ENCODE measurements at regions not wholly inside any gene's neighbourhood (a gene's known extent, or its start where the extent isn't known, plus 50 kb on each side); places are given as distances from the start of the nearest gene placed in this dataset.

- TF ChIP-seq CTCF (IDR thresholded peaks at IDR 0.05), result no peak
- Mint-ChIP-seq H3K36me3 (ENCODE audit: low read depth) (no peaks in the 10 kb centered on the region), H3K9me3 (peaks cover 2% of the 10 kb centered on the region), H3K4me1 (no peaks in the 10 kb centered on the region), H3K4me3 (no peak overlapping the region), H3K27ac (no peak overlapping the region), H3K27me3 (no peaks in the 10 kb centered on the region)
- intact Hi-C loops (cut with micrococcal nuclease), result no loop called here
- ChIA-PET CTCF (no interaction called here), POLR2A (no interaction called here)
- ATAC-seq (ENCODE audit: low read depth) (no peak), DNase-seq (no peak)
Observed at GRCh38 chr4:45776146-45776545, 347.7 kb downstream of the GABRG1 start.

- no peak for TF ChIP-seq CTCF (IDR thresholded peaks at IDR 0.05)
Observed at GRCh38 chr4:45770958-45771357, 352.9 kb downstream of the GABRG1 start.

GRCh38 chr4:45765521-45765920, 358.3 kb downstream of the GABRG1 start:
- ChIA-PET CTCF (no interaction called here), POLR2A (no interaction called here)
- intact Hi-C loops (cut with micrococcal nuclease), result no loop called here
- Mint-ChIP-seq H3K27ac (no peak overlapping the region), H3K4me3 (no peak overlapping the region), H3K36me3 (ENCODE audit: low read depth) (no peaks in the 10 kb centered on the region), H3K9me3 (peaks cover 3% of the 10 kb centered on the region), H3K27me3 (no peaks in the 10 kb centered on the region), H3K4me1 (no peaks in the 10 kb centered on the region)
- TF ChIP-seq CTCF (IDR thresholded peaks at IDR 0.05), result no peak
- ATAC-seq (ENCODE audit: low read depth) (no peak), DNase-seq (no peak)

More at GRCh38 chr4:45770958-45771357, 352.9 kb downstream of the GABRG1 start:
- no peaks in the 10 kb centered on the region for H3K4me1 Mint-ChIP-seq
- DNase-seq (no peak), ATAC-seq (ENCODE audit: low read depth) (no peak)
- intact Hi-C loops (cut with micrococcal nuclease), result no loop called here
- no peak overlapping the region for H3K27ac Mint-ChIP-seq
- POLR2A ChIA-PET, result no interaction called here
- H3K36me3 Mint-ChIP-seq (ENCODE audit: low read depth), result no peaks in the 10 kb centered on the region
- no peaks in the 10 kb centered on the region for H3K9me3 Mint-ChIP-seq
- no peak overlapping the region for H3K4me3 Mint-ChIP-seq
- CTCF ChIA-PET, result no interaction called here
- no peaks in the 10 kb centered on the region for H3K27me3 Mint-ChIP-seq

- ChIA-PET CTCF (no interaction called here), POLR2A (no interaction called here)
- no peaks in the 10 kb centered on the region for H3K27me3 Mint-ChIP-seq
- no peak overlapping the region for H3K4me3 Mint-ChIP-seq
- no peak for ATAC-seq (ENCODE audit: low read depth)
- no peak overlapping the region for H3K27ac Mint-ChIP-seq
- no peak for TF ChIP-seq CTCF (IDR thresholded peaks at IDR 0.05)
- no peaks in the 10 kb centered on the region for H3K36me3 Mint-ChIP-seq (ENCODE audit: low read depth)
- no peaks in the 10 kb centered on the region for H3K9me3 Mint-ChIP-seq
- H3K4me1 Mint-ChIP-seq, result no peaks in the 10 kb centered on the region
- intact Hi-C loops (cut with micrococcal nuclease), result no loop called here
- DNase-seq, result no peak
Observed at GRCh38 chr4:45751877-45752530, 371.9 kb downstream of the GABRG1 start.

- H3K4me1 Mint-ChIP-seq, result no peaks in the 10 kb centered on the region
- intact Hi-C loops (cut with micrococcal nuclease), result no loop called here
- ChIA-PET POLR2A (no interaction called here), CTCF (no interaction called here)
- H3K4me3 Mint-ChIP-seq, result no peak overlapping the region
- no peaks in the 10 kb centered on the region for H3K36me3 Mint-ChIP-seq (ENCODE audit: low read depth)
- DNase-seq (no peak), ATAC-seq (ENCODE audit: low read depth) (no peak)
- no peak for TF ChIP-seq CTCF (IDR thresholded peaks at IDR 0.05)
- no peaks in the 10 kb centered on the region for H3K27me3 Mint-ChIP-seq
- no peak overlapping the region for H3K27ac Mint-ChIP-seq
- H3K9me3 Mint-ChIP-seq, result no peaks in the 10 kb centered on the region
Observed at GRCh38 chr4:45750721-45751120, 373.1 kb downstream of the GABRG1 start.
